K562 (cell line): ENCODE measurements at regions not wholly inside any gene's neighbourhood (a gene's known extent, or its start where the extent isn't known, plus 50 kb on each side); places are given as distances from the start of the nearest gene placed in this dataset.

Experiments
- CAMTA2 ChIP-seq: fragments of 250-450 bp; sonication (Bioruptor Pico); conservative IDR thresholded peaks from 2 replicates; pipeline ENCODE4 v1.5.1; 2022
- EZH2 ChIP-seq: IDR thresholded peaks from 2 replicates; pipeline ENCODE4 v1.6.1; 2012; ENCODE audit warnings: low read depth, mild to moderate bottlenecking, inconsistent platforms, low read length, borderline replicate concordance
- GATA2 ChIP-seq: sonication (generic); formaldehyde crosslinking; IDR thresholded peaks from 2 replicates; pipeline ENCODE4 v1.4.0; 2020; ENCODE audit warnings: mild to moderate bottlenecking, missing genetic modification reagents
- MAFG ChIP-seq: fragments of 450-650 bp; conservative IDR thresholded peaks from 2 replicates; pipeline ENCODE4 v1.6.1; 2016; ENCODE audit warnings: missing genetic modification characterization, missing compliant biosample characterization
- NFRKB ChIP-seq: fragments of 450-650 bp; IDR thresholded peaks from 2 replicates; pipeline ENCODE4 v1.6.1; 2016; ENCODE audit warnings: low read depth
- POLR2AphosphoS5 ChIP-seq: IDR thresholded peaks from 2 replicates; pipeline ENCODE4 v1.6.1; 2011; ENCODE audit warnings: mild to moderate bottlenecking, low read depth, low read length, moderate library complexity; ENCODE audit not compliant: control insufficient read depth, insufficient read depth
- SMAD1 ChIP-seq: fragments of 150-350 bp; IDR thresholded peaks from 2 replicates; pipeline ENCODE4 v1.6.1; 2014; ENCODE audit warnings: low read length, low read depth; ENCODE audit not compliant: partially characterized antibody
- TAF1 ChIP-seq: IDR thresholded peaks from 2 replicates; pipeline ENCODE4 v1.6.1; 2011; ENCODE audit warnings: mild to moderate bottlenecking, low read length, moderate library complexity; ENCODE audit not compliant: insufficient read depth, control insufficient read depth, severe bottlenecking; ENCODE audit errors: extremely low read depth
- TF ChIP-seq, protein P1 (sequence below), 3 experiments: IDR thresholded peaks in 2 of 3; conservative IDR thresholded peaks in 1 of 3; 2 replicates each; pipeline ENCODE4 v1.5.1; 2011 to 2012; ENCODE audit warnings: low read length in 3 of 3, mild to moderate bottlenecking in 3 of 3, control low read depth in 2 of 3, improper control_type of control experiment in 1 of 3, inconsistent platforms in 1 of 3, low read depth in 1 of 3, mixed read lengths in 1 of 3, moderate library complexity in 1 of 3; ENCODE audit not compliant: insufficient read depth in 2 of 3
- TF ChIP-seq, protein P2 (sequence below), 2 experiments: fragments of 450-650 bp in 1 of 2; sonication (generic) in 1 of 2; formaldehyde crosslinking; conservative IDR thresholded peaks; 2 replicates each; pipeline versions ENCODE4 v1.4.0 to v1.8.1; 2020 to 2022; ENCODE audit warnings: mild to moderate bottlenecking in 1 of 2, missing genetic modification reagents in 1 of 2

DNA sequence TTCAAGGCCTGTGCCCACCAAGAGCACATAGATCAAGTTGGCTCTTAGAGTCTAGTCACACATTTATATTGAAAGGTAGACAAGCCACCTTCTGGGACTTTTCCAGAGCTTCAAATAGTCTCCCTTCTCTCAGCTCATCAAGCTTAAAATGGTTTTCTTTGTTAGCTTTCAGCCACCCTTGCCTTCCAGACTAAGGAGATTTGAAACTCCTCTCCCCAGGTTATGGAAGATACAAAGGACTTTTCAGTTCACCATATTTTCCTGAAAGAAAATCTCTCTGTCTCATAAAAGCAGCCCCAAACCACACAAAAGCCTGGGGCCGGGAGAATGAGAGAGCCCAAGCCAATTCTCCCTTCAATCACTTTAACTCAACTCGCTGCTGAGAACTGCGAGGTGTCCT lies 134.1 kb downstream of the ZC3H11B start:
- TF ChIP-seq MAFG (tag) (no peak), NFRKB (no peak), GATA2 (no peak), EZH2 (no peak), CAMTA2 (CRISPR knock-in tag) (no peak), TAF1 (no peak), SMAD1 (no peak), POLR2AphosphoS5 (no peak)
- TF ChIP-seq, protein P1, sequence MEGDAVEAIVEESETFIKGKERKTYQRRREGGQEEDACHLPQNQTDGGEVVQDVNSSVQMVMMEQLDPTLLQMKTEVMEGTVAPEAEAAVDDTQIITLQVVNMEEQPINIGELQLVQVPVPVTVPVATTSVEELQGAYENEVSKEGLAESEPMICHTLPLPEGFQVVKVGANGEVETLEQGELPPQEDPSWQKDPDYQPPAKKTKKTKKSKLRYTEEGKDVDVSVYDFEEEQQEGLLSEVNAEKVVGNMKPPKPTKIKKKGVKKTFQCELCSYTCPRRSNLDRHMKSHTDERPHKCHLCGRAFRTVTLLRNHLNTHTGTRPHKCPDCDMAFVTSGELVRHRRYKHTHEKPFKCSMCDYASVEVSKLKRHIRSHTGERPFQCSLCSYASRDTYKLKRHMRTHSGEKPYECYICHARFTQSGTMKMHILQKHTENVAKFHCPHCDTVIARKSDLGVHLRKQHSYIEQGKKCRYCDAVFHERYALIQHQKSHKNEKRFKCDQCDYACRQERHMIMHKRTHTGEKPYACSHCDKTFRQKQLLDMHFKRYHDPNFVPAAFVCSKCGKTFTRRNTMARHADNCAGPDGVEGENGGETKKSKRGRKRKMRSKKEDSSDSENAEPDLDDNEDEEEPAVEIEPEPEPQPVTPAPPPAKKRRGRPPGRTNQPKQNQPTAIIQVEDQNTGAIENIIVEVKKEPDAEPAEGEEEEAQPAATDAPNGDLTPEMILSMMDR (IDR thresholded peaks at IDR 0.05 in 2 of 3, conservative IDR thresholded peaks at IDR 0.05 in 1 of 3; ENCODE audit: insufficient read depth in 2 of 3, low read depth in 1 of 3, low read length in 3 of 3), result no peak
- TF ChIP-seq, protein P2, sequence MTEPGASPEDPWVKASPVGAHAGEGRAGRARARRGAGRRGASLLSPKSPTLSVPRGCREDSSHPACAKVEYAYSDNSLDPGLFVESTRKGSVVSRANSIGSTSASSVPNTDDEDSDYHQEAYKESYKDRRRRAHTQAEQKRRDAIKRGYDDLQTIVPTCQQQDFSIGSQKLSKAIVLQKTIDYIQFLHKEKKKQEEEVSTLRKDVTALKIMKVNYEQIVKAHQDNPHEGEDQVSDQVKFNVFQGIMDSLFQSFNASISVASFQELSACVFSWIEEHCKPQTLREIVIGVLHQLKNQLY (CRISPR knock-in tag; conservative IDR thresholded peaks at IDR 0.05), result no peak
